GM18502 (cell line): ENCODE measurements at regions not wholly inside any gene's neighbourhood (a gene's known extent, or its start where the extent isn't known, plus 50 kb on each side); places are given as distances from the start of the nearest gene placed in this dataset.

Experiments
- ATAC-seq: cut with Tn5 transposase; IDR thresholded peaks from one replicate; pipeline ENCODE4 v1.9.1; 2021; ENCODE audit warnings: mild to moderate bottlenecking; ENCODE audit not compliant: unreplicated experiment, poor library complexity

- no peak for ATAC-seq
Observed at GRCh38 chr5:23372177-23372576, 135.2 kb upstream of the PRDM9 start.

GRCh38 chr5:23368393-23368792 is 139.0 kb upstream of the PRDM9 start:
- no peak for ATAC-seq

- no peak for ATAC-seq
Observed at GRCh38 chr5:23367874-23368273, 139.5 kb upstream of the PRDM9 start.

- no peak for ATAC-seq
Observed at GRCh38 chr5:23353286-23353685, 154.1 kb upstream of the PRDM9 start.

- no peak for ATAC-seq
Observed at GRCh38 chr5:23352446-23352845, 155.0 kb upstream of the PRDM9 start.

- ATAC-seq, result no peak
Observed at GRCh38 chr5:23343121-23343520, 164.3 kb upstream of the PRDM9 start.

GRCh38 chr5:23332650-23333251 is 174.7 kb upstream of the PRDM9 start:
- ATAC-seq, result no peak

GRCh38 chr5:23330726-23331125 is 176.7 kb upstream of the PRDM9 start:
- no peak for ATAC-seq

GRCh38 chr5:23319901-23320300 is 187.5 kb upstream of the PRDM9 start:
- ATAC-seq, result no peak

GRCh38 chr5:23318960-23319359 is 188.4 kb upstream of the PRDM9 start:
- ATAC-seq, result no peak

GRCh38 chr5:23318166-23318565 is 189.2 kb upstream of the PRDM9 start:
- ATAC-seq, result no peak

- no peak for ATAC-seq
Observed at GRCh38 chr5:23316060-23316591, 191.3 kb upstream of the PRDM9 start.

GRCh38 chr5:23314827-23315226 is 192.6 kb upstream of the PRDM9 start:
- ATAC-seq, result no peak

GRCh38 chr5:23305055-23305454 is 202.4 kb upstream of the PRDM9 start:
- no peak for ATAC-seq

GRCh38 chr5:23303836-23304235 is 203.6 kb upstream of the PRDM9 start:
- no peak for ATAC-seq

GRCh38 chr5:23303435-23303834 is 204.0 kb upstream of the PRDM9 start:
- ATAC-seq, result no peak

- ATAC-seq, result no peak
Observed at GRCh38 chr5:23302438-23302837, 205.0 kb upstream of the PRDM9 start.

GRCh38 chr5:23289162-23289561 is 218.2 kb upstream of the PRDM9 start:
- ATAC-seq, result no peak

- no peak for ATAC-seq
Observed at GRCh38 chr5:23284656-23285055, 222.8 kb upstream of the PRDM9 start.

- ATAC-seq, result no peak
Observed at GRCh38 chr5:23274171-23274570, 233.2 kb upstream of the PRDM9 start.

- ATAC-seq, result no peak
Observed at GRCh38 chr5:23269981-23270380, 237.4 kb upstream of the PRDM9 start.

GRCh38 chr5:23268136-23268535 is 239.3 kb upstream of the PRDM9 start:
- no peak for ATAC-seq

- ATAC-seq, result no peak
Observed at GRCh38 chr5:23260621-23261020, 246.8 kb upstream of the PRDM9 start.
